Spinal cord (tissue), 9 donors: ENCODE measurements at regions not wholly inside any gene's neighbourhood (a gene's known extent, or its start where the extent isn't known, plus 50 kb on each side); places are given as distances from the start of the nearest gene placed in this dataset.

ENCODE experiments used
- DNase-seq, 6 donors: peaks; one replicate each; pipeline versions ENCODE4 v3.0.0 to v3.0.0-alpha.2; 2013 to 2015; ENCODE audit warnings: low spot score in 6 of 6, low read depth in 4 of 6
- H3K27ac ChIP-seq: one replicate; pipeline ENCODE4 v1.5.1; 2013; ENCODE audit warnings: low read depth, low read length, control low read depth
- H3K27me3 ChIP-seq: one replicate; pipeline ENCODE4 v1.6.1; 2013; ENCODE audit warnings: low read length; ENCODE audit not compliant: control insufficient read depth, insufficient read depth
- H3K36me3 ChIP-seq: one replicate; pipeline ENCODE4 v1.6.1; 2013; ENCODE audit warnings: low read length; ENCODE audit not compliant: control insufficient read depth, insufficient read depth
- H3K4me1 ChIP-seq: one replicate; pipeline ENCODE4 v1.6.1; 2013; ENCODE audit warnings: low read length; ENCODE audit not compliant: control insufficient read depth, insufficient read depth
- H3K4me3 ChIP-seq: one replicate; pipeline ENCODE4 v1.5.1; 2013; ENCODE audit warnings: low read depth, low read length, control low read depth
- H3K9me3 ChIP-seq: one replicate; pipeline ENCODE4 v1.6.1; 2013; ENCODE audit warnings: low read length; ENCODE audit not compliant: control insufficient read depth, insufficient read depth
- WGBS: methylation state at CpG from one replicate; pipeline ENCODE4 v1.1.5; 2013; ENCODE audit warnings: missing lambda C conversion rate; ENCODE audit not compliant: insufficient coverage; 5-methylcytosine and 5-hydroxymethylcytosine counted together
- donor health status: healthy.

DNA sequence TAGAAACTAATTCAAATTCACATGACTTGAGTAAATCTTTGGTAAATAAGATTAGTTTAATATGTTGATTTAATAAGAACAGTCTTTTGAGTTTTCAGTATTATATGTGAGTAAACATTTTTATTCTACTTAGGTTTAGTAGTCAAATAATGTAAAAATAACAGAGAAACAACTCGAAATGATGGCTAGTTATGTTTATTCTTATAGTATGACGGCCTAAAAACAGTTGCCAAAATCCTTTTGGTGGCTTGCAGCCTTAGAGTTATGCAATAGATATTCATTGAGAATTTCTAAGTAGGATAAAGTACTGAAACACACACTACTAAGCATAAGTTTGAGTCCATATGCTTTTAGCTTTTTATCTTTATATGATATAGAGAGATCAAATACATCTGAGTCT lies 184.8 kb downstream of the GNAI1 start:
- WGBS = no CpG with 5 or more reads among the region's 2 CpGs
- Histone ChIP-seq H3K4me3 (no peak overlapping the region), H3K27me3 (no peaks in the 10 kb centered on the region), H3K27ac (no peak overlapping the region), H3K4me1 (no peaks in the 10 kb centered on the region), H3K36me3 (no peaks in the 10 kb centered on the region), H3K9me3 (no peaks in the 10 kb centered on the region)
- no peak for DNase-seq

DNA sequence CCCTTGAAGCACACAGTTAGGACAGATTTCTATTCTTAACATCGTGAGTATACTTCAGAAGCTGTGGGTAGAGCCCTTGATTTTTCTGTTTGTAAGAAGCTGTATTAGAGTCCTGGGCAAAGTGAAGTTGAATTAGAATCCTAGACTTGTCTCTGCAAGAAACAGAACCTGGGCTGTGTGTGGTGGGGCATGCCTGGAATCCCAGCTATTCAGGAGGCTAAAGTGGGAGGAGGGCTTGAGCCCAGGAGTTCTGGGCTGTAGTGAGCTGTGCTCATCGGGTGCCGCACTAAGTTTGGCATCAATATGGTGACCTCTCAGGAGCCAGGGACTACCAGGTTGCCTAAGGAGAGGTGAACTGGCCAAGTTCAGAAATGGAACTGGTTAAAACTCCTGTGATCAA lies 183.4 kb downstream of the GNAI1 start:
- no peak for DNase-seq
- 94% methylated on average over 3 of the region's 3 CpGs for WGBS
- Histone ChIP-seq H3K27ac (no peak overlapping the region), H3K4me3 (no peak overlapping the region), H3K27me3 (no peaks in the 10 kb centered on the region), H3K4me1 (no peaks in the 10 kb centered on the region), H3K9me3 (no peaks in the 10 kb centered on the region), H3K36me3 (no peaks in the 10 kb centered on the region)

- DNase-seq = no peak
- H3K4me1 ChIP-seq = no peaks in the 10 kb centered on the region
- H3K36me3 ChIP-seq = no peaks in the 10 kb centered on the region
- no peaks in the 10 kb centered on the region for H3K9me3 ChIP-seq
- H3K27me3 ChIP-seq = no peaks in the 10 kb centered on the region
- WGBS = no CpG with 5 or more reads among the region's 2 CpGs
- H3K4me3 ChIP-seq = no peak overlapping the region
- no peak overlapping the region for H3K27ac ChIP-seq
Measured at GRCh38 chr7:80316811-80317210, 182.2 kb downstream of the GNAI1 start.

DNA sequence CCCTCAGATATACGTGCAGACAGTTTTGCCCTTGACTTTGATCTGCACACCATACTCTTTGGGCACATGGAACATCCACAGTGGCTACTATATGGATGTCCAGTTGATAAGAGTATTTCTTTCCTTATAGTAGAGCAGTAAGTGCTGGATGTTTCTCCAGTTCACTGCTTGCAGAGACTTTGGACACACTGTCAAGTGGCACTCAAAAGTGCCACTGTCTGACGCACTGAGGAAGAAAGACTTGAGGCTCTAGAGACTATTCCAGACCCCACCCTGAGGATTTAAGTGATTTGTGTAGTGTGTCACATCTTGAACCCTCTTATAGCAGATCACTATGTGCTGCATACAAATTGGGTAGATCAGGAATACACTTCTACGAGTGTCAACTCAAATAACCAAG lies 179.1 kb downstream of the GNAI1 start:
- no peaks in the 10 kb centered on the region for H3K9me3 ChIP-seq
- H3K27ac ChIP-seq = no peak overlapping the region
- H3K27me3 ChIP-seq = no peaks in the 10 kb centered on the region
- no peaks in the 10 kb centered on the region for H3K4me1 ChIP-seq
- DNase-seq = no peak
- no peaks in the 10 kb centered on the region for H3K36me3 ChIP-seq
- no peak overlapping the region for H3K4me3 ChIP-seq
- no CpG with 5 or more reads among the region's 3 CpGs for WGBS

GRCh38 chr7:80313067-80313626 lies 178.5 kb downstream of the GNAI1 start:
- WGBS = 100% methylated on average over 2 of the region's 6 CpGs
- Histone ChIP-seq H3K27ac (no peak overlapping the region), H3K4me3 (no peak overlapping the region)

DNA sequence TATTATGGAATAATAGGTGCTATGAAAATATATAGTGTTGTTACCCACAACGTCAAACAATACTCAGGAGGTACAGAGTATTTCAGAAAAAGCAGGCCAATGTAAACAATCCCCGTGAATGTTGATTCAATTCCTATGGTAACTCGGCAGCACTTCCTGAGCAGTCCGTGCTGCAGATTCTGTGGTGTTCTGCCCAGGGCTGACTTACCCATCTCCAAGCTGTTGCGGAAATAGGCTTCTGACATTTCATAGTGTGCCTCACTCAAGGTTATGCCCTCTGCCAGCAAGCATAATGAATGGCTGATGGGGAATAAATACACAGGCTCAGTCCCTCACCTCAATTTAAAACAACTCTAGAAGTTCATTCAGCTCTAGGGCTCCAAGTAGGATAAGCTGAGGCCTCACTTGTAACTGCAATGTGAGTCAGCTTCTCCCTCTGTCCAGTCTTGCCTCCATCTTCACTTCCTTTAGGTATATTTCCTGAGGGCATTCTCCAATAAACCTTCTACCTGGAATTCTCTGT lies 177.6 kb downstream of the GNAI1 start:
- no peaks in the 10 kb centered on the region for H3K9me3 ChIP-seq
- no peaks in the 10 kb centered on the region for H3K4me1 ChIP-seq
- WGBS = 47% methylated on average over 3 of the region's 5 CpGs
- peak in 2 of 6 donors; percentile 15 to 40 for DNase-seq
- H3K27me3 ChIP-seq = no peaks in the 10 kb centered on the region
- H3K4me3 ChIP-seq = no peak overlapping the region
- H3K36me3 ChIP-seq = no peaks in the 10 kb centered on the region
- no peak overlapping the region for H3K27ac ChIP-seq

More at GRCh38 chr7:80313067-80313626, 178.5 kb downstream of the GNAI1 start:
- Histone ChIP-seq H3K36me3 (no peaks in the 10 kb centered on the region), H3K27me3 (no peaks in the 10 kb centered on the region), H3K9me3 (no peaks in the 10 kb centered on the region), H3K4me1 (no peaks in the 10 kb centered on the region)
- DNase-seq = no peak

DNA sequence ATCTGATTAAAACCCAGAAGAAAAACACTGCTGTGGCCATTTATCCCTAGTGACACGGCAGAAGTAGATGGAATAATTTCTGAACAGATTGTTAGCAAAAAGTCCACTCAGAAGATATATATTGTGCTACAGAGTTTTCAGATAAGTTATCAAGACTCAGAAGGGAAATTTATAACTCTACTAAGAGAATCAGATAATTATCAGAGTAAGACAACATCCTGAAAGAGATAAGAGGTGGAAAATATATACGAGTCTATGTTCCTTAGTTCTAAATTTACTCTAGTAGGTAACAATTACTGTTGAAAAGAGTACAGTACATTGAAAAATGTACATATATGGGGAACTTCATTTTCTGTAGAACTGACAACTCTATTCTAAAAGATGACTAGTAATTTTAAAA lies 176.7 kb downstream of the GNAI1 start:
- Histone ChIP-seq H3K36me3 (no peaks in the 10 kb centered on the region), H3K27me3 (no peaks in the 10 kb centered on the region), H3K4me1 (no peaks in the 10 kb centered on the region), H3K9me3 (no peaks in the 10 kb centered on the region), H3K4me3 (no peak overlapping the region), H3K27ac (no peak overlapping the region)
- no CpG with 5 or more reads among the region's 2 CpGs for WGBS
- no peak for DNase-seq

GRCh38 chr7:80309971-80310549 lies 175.4 kb downstream of the GNAI1 start:
- no peaks in the 10 kb centered on the region for H3K36me3 ChIP-seq
- WGBS = 93% methylated on average over 3 of the region's 4 CpGs

GRCh38 chr7:80309377-80309776 lies 174.7 kb downstream of the GNAI1 start:
- Histone ChIP-seq H3K4me3 (no peak overlapping the region), H3K36me3 (no peaks in the 10 kb centered on the region), H3K9me3 (no peaks in the 10 kb centered on the region), H3K27ac (no peak overlapping the region), H3K4me1 (no peaks in the 10 kb centered on the region), H3K27me3 (no peaks in the 10 kb centered on the region)
- WGBS = 100% methylated on average over 1 of the region's 3 CpGs
- no peak for DNase-seq

More at GRCh38 chr7:80309971-80310549, 175.4 kb downstream of the GNAI1 start:
- H3K9me3 ChIP-seq = no peaks in the 10 kb centered on the region
- H3K4me3 ChIP-seq = no peak overlapping the region
- no peaks in the 10 kb centered on the region for H3K4me1 ChIP-seq
- no peak for DNase-seq
- H3K27ac ChIP-seq = no peak overlapping the region
- H3K27me3 ChIP-seq = no peaks in the 10 kb centered on the region

DNA sequence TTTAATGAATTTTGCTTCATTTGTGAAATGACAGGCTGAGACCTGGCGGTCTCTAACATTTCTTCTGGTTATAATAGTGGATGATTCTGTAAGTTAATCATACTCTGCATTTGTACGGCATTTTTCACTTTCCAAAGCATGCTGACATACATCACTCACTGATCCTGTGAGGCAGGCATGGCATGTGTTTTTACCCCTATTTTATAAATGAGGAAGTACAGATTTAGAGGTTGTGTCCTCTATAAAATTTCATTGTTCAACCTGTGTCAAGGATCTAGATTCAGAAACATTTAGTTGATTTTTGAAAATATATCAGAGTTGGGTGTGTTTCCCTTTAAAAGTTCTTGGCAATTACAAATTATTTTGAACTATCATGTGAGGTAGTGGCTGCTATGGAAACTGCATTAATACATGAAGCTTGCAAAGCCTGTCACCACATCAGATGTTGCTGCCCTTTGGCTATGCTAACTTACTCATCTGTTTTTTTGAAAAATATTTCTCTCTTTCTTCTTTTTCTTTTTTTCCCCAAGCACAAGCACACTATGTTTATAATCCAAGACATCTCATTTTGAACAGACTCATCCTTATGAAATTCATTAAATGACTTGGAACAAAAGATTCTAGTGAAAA lies 172.7 kb downstream of the GNAI1 start:
- no peak overlapping the region for H3K27ac ChIP-seq
- H3K4me3 ChIP-seq = no peak overlapping the region
- H3K36me3 ChIP-seq = no peaks in the 10 kb centered on the region
- no CpG with 5 or more reads among the region's 2 CpGs for WGBS
- H3K27me3 ChIP-seq = no peaks in the 10 kb centered on the region
- peak in 2 of 6 donors; percentile 62 to 83 for DNase-seq
- H3K4me1 ChIP-seq = no peaks in the 10 kb centered on the region
- H3K9me3 ChIP-seq = no peaks in the 10 kb centered on the region
